Stimulated activated effector memory CD8-positive, alpha-beta T cell treated with anti-CD3 and anti-CD28 coated beads, Interleukin-12 subunit alpha, Interleukin-12 subunit beta, amount 100 ng/mL, for 72 hours (primary cell): ENCODE measurements at regions not wholly inside any gene's neighbourhood (a gene's known extent, or its start where the extent isn't known, plus 50 kb on each side); places are given as distances from the start of the nearest gene placed in this dataset.

Experiments
- ATAC-seq: fragments of 150-1000 bp; cut with Tn5 transposase; 2 replicates; pipeline ENCODE4 v1.10.0; 2021
- DNase-seq, 2 donors: peaks; one replicate each; pipeline ENCODE4 v3.0.0; 2021 to 2022; ENCODE audit warnings: low spot score in 2 of 2
- H3K27ac Mint-ChIP-seq: one replicate; pipeline ENCODE4 v1.8.0; 2022; ENCODE audit warnings: mild to moderate bottlenecking, mixed read lengths
- H3K36me3 Mint-ChIP-seq: one replicate; pipeline ENCODE4 v1.8.0; 2022; ENCODE audit warnings: mild to moderate bottlenecking, mixed read lengths
- H3K4me1 Mint-ChIP-seq: one replicate; pipeline ENCODE4 v1.8.0; 2022; ENCODE audit warnings: mixed read lengths
- H3K4me3 Mint-ChIP-seq: one replicate; pipeline ENCODE4 v1.8.0; 2022; ENCODE audit warnings: mild to moderate bottlenecking, mixed read lengths
- H3K9me3 Mint-ChIP-seq: one replicate; pipeline ENCODE4 v1.8.0; 2022; ENCODE audit warnings: mixed read lengths

DNA sequence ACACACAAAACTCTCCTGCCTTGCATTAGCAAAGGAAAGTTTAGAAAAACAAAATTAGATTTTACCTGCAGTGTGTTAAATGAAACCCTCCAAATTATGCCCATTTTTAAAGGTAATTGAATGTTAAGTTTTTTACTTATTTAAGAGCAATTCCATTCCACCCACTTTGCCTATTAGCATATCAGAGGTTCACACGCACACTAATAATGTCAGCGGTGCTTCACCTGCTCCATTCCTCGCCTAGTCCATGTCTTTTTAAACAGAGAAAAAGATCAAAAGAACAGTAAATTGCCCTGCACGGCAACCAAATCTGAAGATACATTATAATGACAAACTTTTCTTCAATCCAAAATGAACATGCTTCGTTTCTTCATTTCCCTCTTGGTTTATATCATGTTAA is 97.3 kb upstream of the LRRN1 start:
- H3K4me3 Mint-ChIP-seq: no peak overlapping the region
- H3K4me1 Mint-ChIP-seq: no peaks in the 10 kb centered on the region
- H3K27ac Mint-ChIP-seq: no peak overlapping the region
- H3K9me3 Mint-ChIP-seq: peaks cover 2% of the 10 kb centered on the region
- ATAC-seq (no peak), DNase-seq (no peak)
- H3K36me3 Mint-ChIP-seq: no peaks in the 10 kb centered on the region

GRCh38 chr3:3699816-3700633 is 99.2 kb upstream of the LRRN1 start:
- Mint-ChIP-seq H3K9me3 (peaks cover 2% of the 10 kb centered on the region), H3K4me1 (no peaks in the 10 kb centered on the region), H3K36me3 (no peaks in the 10 kb centered on the region), H3K4me3 (no peak overlapping the region), H3K27ac (no peak overlapping the region)
- no peak for DNase-seq
- no peak for ATAC-seq

DNA sequence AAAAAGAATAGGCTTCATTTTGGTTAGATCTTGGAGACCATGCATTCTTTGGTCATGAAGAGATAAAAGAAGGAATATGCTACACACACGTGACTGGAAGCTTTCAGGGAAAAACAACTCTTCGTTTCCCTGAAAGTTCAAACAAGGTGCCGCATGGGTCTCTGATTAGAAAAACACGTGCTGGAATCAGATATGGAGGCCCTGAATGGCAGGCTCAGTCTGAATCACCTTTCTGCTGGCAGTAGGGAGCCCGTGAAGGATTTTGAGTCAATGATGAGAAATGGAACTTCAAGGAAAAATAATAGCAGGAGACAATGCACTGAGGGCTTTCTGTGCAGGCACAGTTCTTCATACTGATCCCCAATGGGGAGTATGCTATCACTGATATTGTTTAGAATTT is 99.8 kb upstream of the LRRN1 start:
- ATAC-seq (no peak), DNase-seq (no peak)
- H3K4me3 Mint-ChIP-seq: no peak overlapping the region
- peaks cover 2% of the 10 kb centered on the region for H3K9me3 Mint-ChIP-seq
- H3K4me1 Mint-ChIP-seq: no peaks in the 10 kb centered on the region
- H3K36me3 Mint-ChIP-seq: no peaks in the 10 kb centered on the region
- no peak overlapping the region for H3K27ac Mint-ChIP-seq

DNA sequence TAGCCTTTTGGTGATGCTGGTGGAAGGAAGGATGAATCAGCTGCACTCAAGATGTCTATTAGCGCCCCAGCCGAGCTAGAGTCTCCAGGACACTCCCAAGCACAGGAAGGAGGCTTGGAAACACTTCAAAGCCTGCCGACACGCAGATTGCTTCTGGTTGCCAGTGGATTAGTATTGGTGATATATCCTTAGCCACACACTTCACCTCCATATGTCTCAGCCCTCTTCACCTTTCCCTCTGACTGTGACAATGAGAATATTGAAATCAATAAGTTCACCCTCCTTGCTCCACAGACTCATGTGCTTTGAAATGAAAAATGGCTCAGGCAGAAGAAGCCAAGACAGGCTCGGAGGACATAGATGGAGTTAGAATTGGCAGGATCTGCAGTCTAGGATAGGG is 102.9 kb upstream of the LRRN1 start:
- peaks cover 2% of the 10 kb centered on the region for H3K9me3 Mint-ChIP-seq
- no peak overlapping the region for H3K4me3 Mint-ChIP-seq
- DNase-seq (no peak), ATAC-seq (no peak)
- no peak overlapping the region for H3K27ac Mint-ChIP-seq
- H3K36me3 Mint-ChIP-seq: no peaks in the 10 kb centered on the region
- H3K4me1 Mint-ChIP-seq: no peaks in the 10 kb centered on the region

DNA sequence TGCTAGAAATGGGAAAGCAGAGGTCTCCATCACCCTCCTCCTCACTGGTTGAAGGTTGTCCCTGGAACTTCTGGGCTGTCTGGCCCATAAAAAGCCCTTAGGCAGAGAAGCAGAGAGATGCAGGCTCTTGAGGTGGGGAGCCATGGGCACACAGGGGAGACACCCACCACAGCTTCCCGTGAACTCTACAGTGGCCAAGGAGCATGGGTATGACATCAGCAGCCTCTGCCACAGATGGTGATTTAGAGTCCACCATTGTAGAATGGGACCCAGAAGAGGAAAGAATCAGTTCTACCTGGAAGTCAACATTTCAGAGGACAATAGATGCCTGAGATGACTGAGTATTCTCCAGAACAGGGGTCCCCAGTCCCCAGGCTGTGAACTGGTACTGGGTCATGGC is 105.6 kb upstream of the LRRN1 start:
- ATAC-seq (peak; percentile 19), DNase-seq (no peak)
- Mint-ChIP-seq H3K4me3 (no peak overlapping the region), H3K27ac (no peak overlapping the region), H3K4me1 (no peaks in the 10 kb centered on the region), H3K9me3 (no peaks in the 10 kb centered on the region), H3K36me3 (no peaks in the 10 kb centered on the region)

DNA sequence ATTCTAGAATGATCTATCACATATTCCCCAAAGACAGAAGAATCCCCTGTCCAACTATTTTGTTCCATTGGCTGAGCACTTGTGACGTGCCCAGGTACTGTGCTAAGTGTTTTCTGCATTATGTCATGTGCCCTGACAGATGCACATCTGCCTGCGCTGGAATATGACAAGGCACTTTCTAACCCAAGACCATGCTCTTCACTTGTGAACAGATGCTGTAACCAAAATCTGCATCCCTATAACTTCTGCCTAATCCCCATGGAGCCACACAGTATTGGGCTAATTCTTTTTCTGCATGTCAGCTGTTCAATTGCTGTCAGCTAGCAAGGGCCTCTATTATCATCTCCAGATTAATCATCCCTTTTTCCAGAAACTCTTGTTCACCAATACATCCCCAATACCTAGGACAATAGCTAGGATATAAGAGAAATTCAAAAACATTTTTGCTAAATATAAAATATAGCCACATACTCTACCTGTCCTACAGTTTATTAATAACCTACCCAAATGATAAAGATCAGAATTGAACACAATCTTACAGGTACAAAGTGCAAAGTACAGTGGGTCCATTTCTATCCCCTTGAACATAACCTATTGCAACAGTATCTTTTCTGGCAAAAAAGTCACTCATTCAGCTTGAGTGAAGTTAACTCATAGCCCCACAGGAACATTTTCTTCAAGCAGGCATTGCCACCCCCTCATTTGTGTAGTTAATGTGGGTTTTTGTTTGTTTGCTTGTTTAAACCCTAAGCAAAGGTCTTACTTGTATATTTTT is 109.4 kb upstream of the LRRN1 start:
- H3K36me3 Mint-ChIP-seq: no peaks in the 10 kb centered on the region
- no peaks in the 10 kb centered on the region for H3K4me1 Mint-ChIP-seq
- DNase-seq: no peak
- ATAC-seq: no peak
- no peaks in the 10 kb centered on the region for H3K9me3 Mint-ChIP-seq
- no peak overlapping the region for H3K4me3 Mint-ChIP-seq
- H3K27ac Mint-ChIP-seq: no peak overlapping the region

DNA sequence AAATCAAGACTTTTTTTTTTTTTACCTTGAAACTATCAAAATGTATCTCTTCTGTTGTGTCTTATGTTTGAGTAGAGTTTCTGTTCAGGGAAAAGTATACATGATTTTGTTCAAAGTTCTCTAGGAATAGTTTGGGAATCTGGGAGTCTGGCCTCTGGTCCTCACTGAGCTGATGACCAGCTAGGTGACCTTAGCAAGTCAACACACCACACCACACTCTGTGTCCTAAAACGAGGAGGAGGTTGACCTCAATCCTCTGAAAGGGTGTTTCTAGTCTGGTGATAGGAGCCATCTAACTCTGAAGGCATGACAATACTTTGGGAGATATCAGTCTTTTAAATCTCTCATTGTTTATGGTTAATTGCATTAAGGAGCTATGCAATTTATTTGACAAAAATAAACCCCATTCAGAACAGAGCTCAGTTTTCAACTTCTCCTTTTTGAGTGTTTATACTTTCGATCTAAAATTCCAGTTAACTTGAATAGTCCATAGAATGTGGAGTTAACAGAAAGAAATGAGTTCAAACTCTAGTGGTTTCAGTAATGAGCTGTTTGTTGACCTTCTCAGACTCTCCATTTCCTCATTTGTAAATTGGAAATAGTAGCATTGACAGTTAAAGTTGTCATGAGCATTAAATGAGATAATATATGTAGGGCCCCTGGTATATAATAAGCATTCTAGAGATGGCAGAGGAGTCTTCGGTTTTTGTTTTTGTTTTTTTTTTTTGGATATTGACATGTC is 112.2 kb upstream of the LRRN1 start:
- no peaks in the 10 kb centered on the region for H3K9me3 Mint-ChIP-seq
- no peak for DNase-seq
- H3K36me3 Mint-ChIP-seq: no peaks in the 10 kb centered on the region
- H3K4me3 Mint-ChIP-seq: no peak overlapping the region
- no peak overlapping the region for H3K27ac Mint-ChIP-seq
- H3K4me1 Mint-ChIP-seq: no peaks in the 10 kb centered on the region
- ATAC-seq: no peak

GRCh38 chr3:3685721-3686120 is 113.5 kb upstream of the LRRN1 start:
- ATAC-seq (no peak), DNase-seq (no peak)
- Mint-ChIP-seq H3K27ac (no peak overlapping the region), H3K4me3 (no peak overlapping the region), H3K4me1 (no peaks in the 10 kb centered on the region), H3K36me3 (no peaks in the 10 kb centered on the region), H3K9me3 (no peaks in the 10 kb centered on the region)

GRCh38 chr3:3683261-3683660 is 116.0 kb upstream of the LRRN1 start:
- no peak overlapping the region for H3K4me3 Mint-ChIP-seq
- no peaks in the 10 kb centered on the region for H3K36me3 Mint-ChIP-seq
- peaks cover 3% of the 10 kb centered on the region for H3K9me3 Mint-ChIP-seq
- no peaks in the 10 kb centered on the region for H3K4me1 Mint-ChIP-seq
- no peak overlapping the region for H3K27ac Mint-ChIP-seq
- ATAC-seq: no peak
- DNase-seq: no peak

- Mint-ChIP-seq H3K4me1 (no peaks in the 10 kb centered on the region), H3K27ac (no peak overlapping the region), H3K4me3 (no peak overlapping the region), H3K9me3 (peaks cover 7% of the 10 kb centered on the region), H3K36me3 (no peaks in the 10 kb centered on the region)
- DNase-seq (no peak), ATAC-seq (no peak)
Measured at GRCh38 chr3:3675801-3676200, 123.4 kb upstream of the LRRN1 start.

DNA sequence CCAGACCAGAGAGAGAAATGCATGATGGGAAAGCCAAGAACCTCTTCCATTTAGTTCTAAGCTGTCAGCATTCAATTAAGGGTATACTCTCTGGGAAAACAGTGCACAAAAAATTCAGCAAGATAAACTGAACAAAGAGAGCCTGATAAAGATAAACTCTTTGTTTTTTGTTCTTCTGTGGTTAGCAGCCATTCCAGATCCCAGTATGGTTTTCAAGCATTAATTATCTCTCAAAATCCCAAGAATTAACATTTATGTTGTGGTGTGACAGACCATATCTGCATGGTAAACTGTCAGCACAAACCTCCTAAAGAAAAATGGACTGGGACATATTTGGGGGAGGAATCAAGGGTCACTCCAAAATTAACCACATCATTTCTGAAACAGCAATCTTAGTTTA is 124.0 kb upstream of the LRRN1 start:
- H3K4me1 Mint-ChIP-seq: no peaks in the 10 kb centered on the region
- no peak for DNase-seq
- H3K4me3 Mint-ChIP-seq: no peak overlapping the region
- H3K36me3 Mint-ChIP-seq: no peaks in the 10 kb centered on the region
- H3K9me3 Mint-ChIP-seq: peaks cover 7% of the 10 kb centered on the region
- ATAC-seq: no peak
- H3K27ac Mint-ChIP-seq: no peak overlapping the region

- H3K9me3 Mint-ChIP-seq: peaks cover 13% of the 10 kb centered on the region
- H3K4me3 Mint-ChIP-seq: no peak overlapping the region
- no peak for DNase-seq
- no peak for ATAC-seq
- H3K4me1 Mint-ChIP-seq: no peaks in the 10 kb centered on the region
- H3K36me3 Mint-ChIP-seq: peaks cover 5% of the 10 kb centered on the region
- H3K27ac Mint-ChIP-seq: no peak overlapping the region
Measured at GRCh38 chr3:3666664-3667063, 132.6 kb upstream of the LRRN1 start.

DNA sequence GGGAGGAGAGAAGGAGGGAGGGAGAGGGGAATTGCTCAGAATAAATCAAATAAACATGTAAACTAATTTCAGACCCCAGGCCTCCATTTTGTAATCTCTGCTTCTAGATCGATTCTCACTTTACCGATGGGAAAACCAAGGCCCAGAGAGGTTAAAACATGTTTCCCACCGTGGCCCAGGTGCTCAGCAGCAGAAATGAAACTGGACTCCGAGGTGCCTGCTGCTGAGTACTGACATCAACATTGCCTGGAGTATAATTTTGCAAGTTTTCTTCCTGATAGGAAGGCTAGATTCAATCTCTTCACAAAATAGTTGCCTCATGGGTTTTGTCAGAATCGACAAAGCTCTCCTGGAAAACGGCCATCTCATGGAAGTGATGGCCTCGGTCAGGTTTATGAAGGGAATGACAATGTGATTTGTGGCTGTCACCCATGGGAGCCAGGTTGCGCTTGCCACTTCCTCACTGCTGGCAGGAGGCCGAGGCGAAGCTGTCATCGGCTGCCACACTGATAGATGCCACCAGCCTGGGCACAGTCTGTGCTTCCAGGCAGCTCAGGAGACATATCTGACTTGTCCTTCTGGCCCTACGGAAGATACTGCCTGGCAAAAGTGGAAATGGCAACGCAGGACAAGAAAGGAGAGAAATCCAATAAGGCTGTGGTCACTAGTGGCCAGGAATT is 133.1 kb upstream of the LRRN1 start:
- Mint-ChIP-seq H3K36me3 (peaks cover 5% of the 10 kb centered on the region), H3K4me3 (no peak overlapping the region), H3K27ac (no peak overlapping the region), H3K9me3 (peaks cover 13% of the 10 kb centered on the region), H3K4me1 (no peaks in the 10 kb centered on the region)
- DNase-seq: no peak
- no peak for ATAC-seq

GRCh38 chr3:3665546-3665945 is 133.7 kb upstream of the LRRN1 start:
- Mint-ChIP-seq H3K4me3 (no peak overlapping the region), H3K9me3 (peaks cover 13% of the 10 kb centered on the region), H3K36me3 (peaks cover 5% of the 10 kb centered on the region), H3K4me1 (no peaks in the 10 kb centered on the region), H3K27ac (no peak overlapping the region)
- DNase-seq (no peak), ATAC-seq (no peak)

- ATAC-seq: no peak
- Mint-ChIP-seq H3K27ac (no peak overlapping the region), H3K4me1 (no peaks in the 10 kb centered on the region), H3K9me3 (peaks cover 13% of the 10 kb centered on the region), H3K4me3 (no peak overlapping the region), H3K36me3 (peaks cover 5% of the 10 kb centered on the region)
- DNase-seq: no peak
Measured at GRCh38 chr3:3664935-3665334, 134.3 kb upstream of the LRRN1 start.
